ENCODE measurements at regions not wholly inside any gene's neighbourhood (a gene's known extent, or its start where the extent isn't known, plus 50 kb on each side); places are given as distances from the start of the nearest gene placed in this dataset.

DNA sequence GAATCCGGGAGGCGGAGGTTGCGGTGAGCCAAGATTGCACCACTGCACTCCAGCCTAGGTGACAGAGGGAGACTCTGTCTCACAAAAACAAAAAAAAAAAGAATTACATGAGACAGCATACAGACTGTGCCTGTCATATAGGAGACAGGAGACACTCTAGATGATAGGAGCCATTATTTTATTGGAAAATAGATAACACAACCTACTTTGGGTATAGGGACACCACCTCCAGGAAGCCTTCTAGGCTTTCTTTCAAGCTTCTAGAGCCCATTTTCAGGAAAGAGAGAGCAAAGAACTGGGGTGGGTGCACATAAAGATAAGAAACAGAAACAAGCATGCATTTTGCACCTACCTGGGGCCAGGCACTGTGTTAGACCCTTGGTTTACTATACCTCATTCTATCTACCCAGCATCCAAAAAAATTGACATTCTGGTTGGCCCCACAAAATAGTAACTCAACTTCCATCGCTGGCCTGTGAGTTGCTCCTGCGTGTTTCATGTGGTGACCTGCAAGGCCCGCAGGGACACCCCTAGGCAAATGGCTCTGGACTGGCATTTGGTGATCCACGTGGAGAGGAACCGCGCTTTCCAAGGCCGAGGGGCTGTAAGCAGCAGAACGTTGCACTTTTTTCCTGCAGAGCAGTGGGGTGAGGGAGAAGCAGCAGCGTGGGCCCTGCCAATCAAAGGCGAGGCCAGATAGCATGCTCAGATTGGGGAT lies 57.1 kb upstream of the CACUL1 start:
- Histone ChIP-seq H4K91ac (replicated peaks; ENCODE audit: insufficient read length, low read length) (no peak overlapping the region), H2AFZ (ENCODE audit: low read length) (0 out of 2 replicates have a peak overlapping the region, but pooled peaks have one; percentile 86), H3K14ac (ENCODE audit: insufficient read length) (no peak overlapping the region), H3K23me2 (ENCODE audit: low read depth, low read length) (no peaks in the 10 kb centered on the region), H3K18ac (ENCODE audit: extremely low read depth, low read length) (no peak overlapping the region), H2AK5ac (ENCODE audit: low read depth, low read length) (no peak overlapping the region), H3K27ac (ENCODE audit: low read depth, low read length) (no peak overlapping the region), H3K27me3 (replicated peaks in 1 of 4; ENCODE audit: control insufficient read depth in 3 of 4, extremely low read depth in 1 of 4, insufficient read depth in 3 of 4, low read length in 3 of 4) (no peaks in the 10 kb centered on the region), H3K4me3 (ENCODE audit: extremely low read depth in 1 of 4, insufficient read depth in 2 of 4, low read depth in 3 of 4, low read length in 4 of 4) (no peak overlapping the region), H3K9me3 (ENCODE audit: insufficient read depth in 2 of 2, low read depth in 1 of 2, low read length in 1 of 2) (no peaks in the 10 kb centered on the region), H3K79me2 (ENCODE audit: control insufficient read depth in 1 of 2, insufficient read depth in 2 of 2, low read length in 2 of 2) (no peaks in the 10 kb centered on the region), H4K20me1 (replicated peaks in 1 of 2; ENCODE audit: control insufficient read depth in 1 of 2, insufficient read depth in 2 of 2, low read length in 2 of 2) (no peaks in the 10 kb centered on the region), H3K56ac (replicated peaks; ENCODE audit: insufficient read length, low read depth, low read length) (no peak overlapping the region), H2BK120ac (replicated peaks; ENCODE audit: low read depth, low read length) (no peak overlapping the region), H4K5ac (ENCODE audit: insufficient read length, low read depth, low read length) (no peak overlapping the region), H3K79me1 (ENCODE audit: low read depth, low read length) (no peaks in the 10 kb centered on the region), H3K9ac (replicated peaks in 1 of 4; ENCODE audit: extremely low read depth in 1 of 4, low read depth in 3 of 4, low read length in 3 of 4) (no peak overlapping the region), H4K8ac (ENCODE audit: extremely low read depth, insufficient read depth, low read length) (no peak overlapping the region), H2BK20ac (ENCODE audit: low read length) (no peak overlapping the region), H3K23ac (ENCODE audit: insufficient read length) (no peak overlapping the region), H3K36me3 (ENCODE audit: control insufficient read depth in 2 of 4, insufficient read depth in 4 of 4, low read length in 3 of 4) (no peaks in the 10 kb centered on the region), H3K4me1 (replicated peaks in 1 of 4; ENCODE audit: control insufficient read depth in 3 of 4, insufficient read depth in 4 of 4, low read length in 3 of 4) (peaks cover 0 to 3% (median 1%) of the 10 kb centered on the region in 4 experiments; a peak in 1 of 7 replicates), H2BK5ac (ENCODE audit: low read depth, low read length) (no peak overlapping the region), H2BK15ac (ENCODE audit: low read length) (no peak overlapping the region), H3K4ac (replicated peaks; ENCODE audit: insufficient read length, low read depth, low read length) (no peak overlapping the region), H3K4me2 (ENCODE audit: insufficient read depth in 1 of 2, low read depth in 2 of 2, low read length in 2 of 2) (no peak overlapping the region; a peak in 1 of 4 replicates), H2BK12ac (ENCODE audit: low read depth, low read length) (no peak overlapping the region)
- ChIA-PET CTCF (ENCODE audit: partially characterized antibody) (no interaction called here), POLR2A (ENCODE audit: partially characterized antibody) (interaction anchor here (0.7 kb wide), 1 partner anchor 58 kb away, joined by 3 read pairs; no protein-coding TSS in a partner anchor)
- no peak for DNase-seq (ENCODE audit: low read depth in 1 of 2, low spot score in 2 of 2)
- 89% methylated on average over 13 of the region's 13 CpGs; no CpG with 5 or more reads in 1 of the 2 experiments for WGBS, 2 experiments (ENCODE audit: extremely low coverage in 1 of 2, insufficient coverage in 1 of 2, insufficient read length in 1 of 2, insufficient replicate concordance in 2 of 2, low coverage in 1 of 2, low lambda C conversion rate in 2 of 2, missing lambda C conversion rate in 1 of 2)
- FAIRE-seq: no peak
- TF ChIP-seq TEAD4 (IDR thresholded peaks at IDR 0.05; ENCODE audit: low read depth, low read length): no peak
- TF ChIP-seq NRF1 (IDR thresholded peaks at IDR 0.05; ENCODE audit: low read depth, low read length): no peak
- no peak for TF ChIP-seq ASH2L (IDR thresholded peaks at IDR 0.05; ENCODE audit: low read length)
- TF ChIP-seq RAD21 (IDR thresholded peaks at IDR 0.05 in 1 of 2, conservative IDR thresholded peaks at IDR 0.05 in 1 of 2; ENCODE audit: low read depth in 2 of 2, low read length in 2 of 2): no peak
- TF ChIP-seq POLR2A (IDR thresholded peaks at IDR 0.05; ENCODE audit: control extremely low read depth in 1 of 2, low read depth in 2 of 2, low read length in 2 of 2): no peak

Data from H1 (cell line).